ENCODE measurements at regions not wholly inside any gene's neighbourhood (a gene's known extent, or its start where the extent isn't known, plus 50 kb on each side); places are given as distances from the start of the nearest gene placed in this dataset.
"Not testable (repeated sequence)": the region's sequence is repeated elsewhere in the genome, so short reads cannot be mapped to it uniquely, and the experiment has no call there.

DNA sequence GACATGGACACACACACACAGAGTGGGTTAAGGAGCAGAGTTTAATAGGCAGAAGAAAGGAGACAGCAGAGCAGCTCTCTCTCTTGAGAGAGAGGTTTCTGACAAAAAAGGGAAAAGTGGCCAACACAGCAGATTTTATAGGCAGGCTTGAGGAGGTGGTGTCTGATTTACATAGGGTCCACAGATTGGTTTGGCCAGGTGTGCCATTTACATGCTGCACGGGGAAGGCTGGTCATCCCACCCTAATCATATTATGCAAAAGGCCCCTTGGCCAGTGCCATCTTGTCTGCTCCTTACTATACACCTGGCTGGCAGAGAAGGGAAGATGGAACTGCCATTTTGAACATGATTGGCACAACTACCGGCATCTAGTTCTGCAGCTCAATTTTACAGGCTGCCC, 240.8 kb downstream of the NPR3 start:
- intact Hi-C loops (cut with micrococcal nuclease; ENCODE audit: unreplicated experiment), result no loop called here
- DNase-seq (ENCODE audit: low spot score) (no peak), ATAC-seq (no peak), FAIRE-seq (no peak)
- POLR2A ChIA-PET, result no interaction called here
- Histone ChIP-seq H3K79me2 (ENCODE audit: insufficient read depth, low read length) (no peaks in the 10 kb centered on the region), H3K4me2 (ENCODE audit: low read depth, low read length) (no peak overlapping the region), H3K36me3 (replicated peaks in 1 of 2; ENCODE audit: control insufficient read depth in 1 of 2, insufficient read depth in 2 of 2, low read length in 2 of 2) (no peaks in the 10 kb centered on the region), H2AFZ (ENCODE audit: low read length) (no peak overlapping the region), H3K27me3 (ENCODE audit: control insufficient read depth in 1 of 2, insufficient read depth in 2 of 2, low read length in 2 of 2) (no peaks in the 10 kb centered on the region), H3K27ac (ENCODE audit: extremely low read length, insufficient read depth, low read length) (no peak overlapping the region), H3K4me1 (ENCODE audit: insufficient read depth, low read length) (no peaks in the 10 kb centered on the region), H3K4me3 (replicated peaks in 1 of 3; ENCODE audit: insufficient read depth in 1 of 3, low read depth in 2 of 3, low read length in 3 of 3) (no peak overlapping the region), H3K9me3 (ENCODE audit: low read length) (no peaks in the 10 kb centered on the region), H3K9ac (ENCODE audit: insufficient read depth, low read depth, low read length) (no peak overlapping the region), H4K20me1 (ENCODE audit: insufficient read depth, low read length) (no peaks in the 10 kb centered on the region)
- 0% methylated on average over 2 of the region's 2 CpGs for WGBS (ENCODE audit: low lambda C conversion rate)
- BruUV-seq (replicated peaks), result no TSS peak
- TF ChIP-seq ZNF430 (CRISPR knock-in tag; IDR thresholded peaks at IDR 0.05) (no peak), FOXO4 (CRISPR knock-in tag; conservative IDR thresholded peaks at IDR 0.05) (no peak), TAF15 (IDR thresholded peaks at IDR 0.05; ENCODE audit: low read depth, low read length, poor library complexity, severe bottlenecking) (no peak), MAF1 (CRISPR knock-in tag; IDR thresholded peaks at IDR 0.05; ENCODE audit: borderline replicate concordance) (no peak), ZSCAN25 (CRISPR knock-in tag; IDR thresholded peaks at IDR 0.05) (no peak), ZNF33B (CRISPR knock-in tag; IDR thresholded peaks at IDR 0.05) (no peak), ZNF670 (CRISPR knock-in tag; IDR thresholded peaks at IDR 0.05; ENCODE audit: borderline replicate concordance) (no peak), NFYB (CRISPR knock-in tag; IDR thresholded peaks at IDR 0.05) (no peak), ZNF572 (CRISPR knock-in tag; IDR thresholded peaks at IDR 0.05) (no peak), MLLT10 (CRISPR knock-in tag; IDR thresholded peaks at IDR 0.05) (no peak), ZNF30 (CRISPR knock-in tag; IDR thresholded peaks at IDR 0.05) (no peak)
- TF ChIP-seq, protein P1, sequence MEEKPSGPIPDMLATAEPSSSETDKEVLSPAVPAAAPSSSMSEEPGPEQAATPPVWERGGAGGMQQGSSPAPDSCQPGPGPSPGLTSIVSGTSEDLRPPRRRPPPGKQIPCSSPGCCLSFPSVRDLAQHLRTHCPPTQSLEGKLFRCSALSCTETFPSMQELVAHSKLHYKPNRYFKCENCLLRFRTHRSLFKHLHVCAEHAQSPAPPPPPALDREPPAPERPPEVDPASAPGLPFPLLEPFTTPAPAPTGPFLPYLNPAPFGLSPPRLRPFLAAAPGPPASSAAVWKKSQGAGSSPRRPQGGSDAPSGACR (CRISPR knock-in tag; IDR thresholded peaks at IDR 0.05), result no peak
- CTCF ChIA-PET (ENCODE audit: low intra/inter-chr PET ratio, low total read pairs), result no interaction called here
- in situ Hi-C loops (cut with HindIII; ENCODE audit: extremely low pct_ligation_motif_present, low pct_unique_long_range_greater_than_20kb), result no loop called here

GRCh38 chr5:32952421-32952820, 241.3 kb downstream of the NPR3 start:
- H3K79me2 ChIP-seq (ENCODE audit: insufficient read depth, low read length); H3K27me3 ChIP-seq (ENCODE audit: control insufficient read depth in 1 of 2, insufficient read depth in 2 of 2, low read length in 2 of 2); H3K4me3 ChIP-seq (replicated peaks in 1 of 3; ENCODE audit: insufficient read depth in 1 of 3, low read depth in 2 of 3, low read length in 3 of 3); H3K36me3 ChIP-seq (replicated peaks in 1 of 2; ENCODE audit: control insufficient read depth in 1 of 2, insufficient read depth in 2 of 2, low read length in 2 of 2); H3K27ac ChIP-seq (ENCODE audit: extremely low read length, insufficient read depth, low read length); H3K9me3 ChIP-seq (ENCODE audit: low read length); H3K4me1 ChIP-seq (ENCODE audit: insufficient read depth, low read length); H3K9ac ChIP-seq (ENCODE audit: insufficient read depth, low read depth, low read length); in situ Hi-C loops (cut with HindIII; ENCODE audit: extremely low pct_ligation_motif_present, low pct_unique_long_range_greater_than_20kb); CTCF ChIA-PET (ENCODE audit: low intra/inter-chr PET ratio, low total read pairs); intact Hi-C loops (cut with micrococcal nuclease; ENCODE audit: unreplicated experiment); H4K20me1 ChIP-seq (ENCODE audit: insufficient read depth, low read length); H2AFZ ChIP-seq (ENCODE audit: low read length); POLR2A ChIA-PET; ATAC-seq; H3K4me2 ChIP-seq (ENCODE audit: low read depth, low read length); FAIRE-seq; BruUV-seq (replicated peaks); DNase-seq (ENCODE audit: low spot score): not testable (repeated sequence)
- 0% methylated on average over 2 of the region's 2 CpGs for WGBS (ENCODE audit: low lambda C conversion rate)
